ENCODE measurements at regions not wholly inside any gene's neighbourhood (a gene's known extent, or its start where the extent isn't known, plus 50 kb on each side); places are given as distances from the start of the nearest gene placed in this dataset.
"Not testable (repeated sequence)": the region's sequence is repeated elsewhere in the genome, so short reads cannot be mapped to it uniquely, and the experiment has no call there.

DNA sequence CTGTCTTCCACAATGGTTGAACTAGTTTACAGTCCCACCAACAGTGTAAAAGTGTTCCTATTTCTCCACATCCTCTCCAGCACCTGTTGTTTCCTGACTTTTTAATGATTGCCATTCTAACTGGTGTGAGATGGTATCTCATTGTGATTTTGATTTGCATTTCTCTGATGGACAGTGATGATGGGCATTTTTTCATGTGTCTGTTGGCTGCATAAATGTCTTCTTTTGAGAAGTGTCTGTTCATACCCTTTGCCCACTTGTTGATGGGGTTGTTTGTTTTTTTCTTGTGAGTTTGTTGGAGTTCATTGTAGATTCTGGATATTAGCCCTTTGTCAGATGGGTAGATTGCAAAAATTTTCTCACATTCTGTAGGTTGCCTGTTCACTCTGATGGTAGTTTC is 153.1 kb downstream of the ALX1 start:
- DNase-seq, result not testable (repeated sequence)

DNA sequence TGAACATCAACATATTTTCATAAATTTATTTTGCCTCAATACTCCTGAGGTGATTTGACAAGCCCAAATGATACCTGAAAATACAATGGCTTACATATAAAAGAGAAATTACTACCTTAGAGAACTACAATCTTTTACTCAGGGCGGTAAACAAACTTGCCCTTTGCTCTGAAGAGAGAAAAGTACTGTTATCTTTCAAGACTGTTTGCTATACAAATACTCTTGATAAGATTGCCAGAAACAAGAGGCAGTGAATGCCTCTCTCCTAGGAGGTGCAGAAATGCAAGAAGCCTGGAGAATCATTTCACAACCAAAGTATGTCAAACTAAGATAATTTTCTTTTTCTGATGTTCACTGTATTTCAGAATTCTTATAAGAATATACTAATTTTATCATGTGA is 160.3 kb downstream of the ALX1 start:
- no peak for DNase-seq

DNA sequence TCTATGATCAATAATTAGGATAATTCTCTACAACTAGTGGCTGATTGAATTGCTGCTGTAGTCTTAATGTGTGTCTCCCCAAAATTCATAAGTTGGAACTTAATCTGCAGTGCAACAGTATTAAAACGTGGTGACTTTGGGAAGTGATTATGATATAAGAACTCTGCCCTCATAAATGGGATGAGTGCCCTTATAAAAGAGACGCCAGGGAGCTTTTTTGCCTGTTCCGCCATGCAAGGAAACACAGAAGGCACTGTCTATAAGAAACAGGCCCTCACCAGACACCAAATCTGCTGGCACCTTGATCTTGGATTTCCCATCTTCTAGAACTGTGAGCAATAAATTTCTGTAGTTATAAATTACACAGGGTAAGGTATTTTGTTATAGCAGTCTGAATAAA is 161.0 kb downstream of the ALX1 start:
- no peak for DNase-seq

DNA sequence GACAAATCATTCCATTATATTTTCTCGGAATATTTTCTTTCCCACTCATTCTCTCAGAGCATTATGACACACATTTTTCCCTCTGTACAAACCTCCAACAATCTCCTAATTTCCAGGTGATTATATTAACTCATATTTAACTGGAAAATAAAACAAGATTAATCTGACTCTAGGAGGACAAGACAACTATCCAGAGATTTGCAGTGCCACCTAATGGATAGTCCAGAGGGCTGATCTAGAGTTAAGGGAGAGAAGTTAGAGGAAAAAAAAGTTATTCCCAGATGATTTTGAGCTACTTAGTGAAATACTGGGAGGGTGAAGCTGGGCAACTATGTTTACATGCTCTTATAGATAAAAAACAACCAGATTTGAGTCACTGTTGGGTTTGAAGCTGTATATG is 161.7 kb downstream of the ALX1 start:
- DNase-seq, result no peak

DNA sequence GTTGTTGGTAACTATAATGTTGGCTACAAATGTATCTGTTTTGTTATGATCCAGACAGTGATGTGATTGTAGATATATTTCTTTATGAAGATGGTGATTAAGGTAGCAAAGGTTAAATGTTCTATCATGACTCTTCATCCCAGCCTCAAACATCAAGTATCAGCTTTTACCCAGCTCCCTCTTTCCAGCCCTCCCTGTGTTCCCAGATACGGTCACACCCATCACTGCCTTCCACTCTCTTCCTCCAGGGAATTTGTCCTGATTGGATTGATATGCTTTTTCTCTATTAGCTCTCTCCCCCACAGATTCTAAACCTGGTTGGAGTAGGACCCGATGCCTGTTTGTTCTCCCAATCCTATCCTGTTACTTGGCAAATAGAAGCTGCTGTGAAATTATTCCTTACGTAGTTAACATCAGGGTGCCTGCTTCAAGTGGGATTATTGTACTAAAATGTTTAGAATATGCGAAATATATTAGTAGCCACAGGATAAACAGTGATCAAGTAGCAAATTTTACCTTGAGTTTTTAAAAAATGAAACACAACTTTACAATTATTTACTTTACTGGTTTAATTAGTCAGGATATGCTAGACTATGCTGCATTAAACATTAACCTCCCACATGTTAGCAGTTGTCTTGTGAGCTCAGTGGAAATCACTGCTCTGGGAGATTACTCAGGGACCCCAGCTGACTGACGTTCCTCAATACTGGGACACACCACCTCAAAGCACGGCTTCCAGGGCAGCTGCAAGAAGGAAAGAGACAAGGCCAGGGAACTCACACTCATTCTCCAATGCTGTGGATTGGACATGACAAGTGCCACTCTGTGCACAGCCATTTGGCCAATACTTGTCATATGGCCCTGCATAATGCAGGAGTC is 165.3 kb downstream of the ALX1 start:
- DNase-seq, result no peak

DNA sequence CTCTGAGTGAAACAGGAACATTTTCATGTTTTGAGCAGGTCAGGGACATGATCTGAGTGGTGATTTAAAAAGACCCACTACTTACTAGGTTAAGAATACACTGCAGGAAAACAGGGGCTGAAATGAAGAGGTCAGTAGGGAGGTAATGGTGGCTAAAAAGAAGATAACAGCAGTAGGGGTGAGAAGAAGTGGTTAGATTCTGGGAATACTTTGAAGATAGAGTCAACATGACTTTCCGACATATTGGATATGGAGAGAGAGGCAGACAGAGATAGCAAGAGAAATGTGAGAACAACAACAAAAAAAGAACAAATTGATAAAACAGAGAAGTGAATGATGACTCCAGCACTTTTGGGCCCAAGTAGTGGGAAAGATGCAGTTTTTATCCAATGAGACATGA is 168.0 kb downstream of the ALX1 start:
- no peak for DNase-seq

DNA sequence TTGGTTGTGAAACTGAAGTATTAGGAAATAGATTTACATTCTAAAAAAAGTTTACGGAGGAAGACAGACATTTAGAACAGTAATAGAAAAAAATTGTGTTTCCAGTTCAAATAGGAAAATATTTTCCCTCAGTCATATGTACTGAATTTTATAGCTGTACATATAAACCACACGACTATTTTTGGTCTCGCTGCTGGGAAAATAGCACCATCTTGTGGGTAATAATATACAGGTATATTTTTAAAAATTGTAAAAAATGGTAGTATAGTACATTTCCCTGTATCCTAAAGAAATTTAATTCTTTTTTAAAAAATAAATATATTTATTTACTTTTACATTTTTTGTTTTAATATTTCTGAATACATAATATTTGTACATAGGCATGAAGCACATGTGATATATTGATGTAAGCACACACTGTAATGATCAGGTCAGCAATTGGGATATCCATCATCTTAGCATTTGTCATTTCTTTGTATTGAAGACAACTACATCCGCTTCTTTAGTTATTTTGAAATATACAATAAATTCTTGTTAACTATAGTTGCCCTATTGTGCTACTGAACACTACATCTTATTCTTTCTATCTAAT is 168.6 kb downstream of the ALX1 start:
- no peak for DNase-seq

DNA sequence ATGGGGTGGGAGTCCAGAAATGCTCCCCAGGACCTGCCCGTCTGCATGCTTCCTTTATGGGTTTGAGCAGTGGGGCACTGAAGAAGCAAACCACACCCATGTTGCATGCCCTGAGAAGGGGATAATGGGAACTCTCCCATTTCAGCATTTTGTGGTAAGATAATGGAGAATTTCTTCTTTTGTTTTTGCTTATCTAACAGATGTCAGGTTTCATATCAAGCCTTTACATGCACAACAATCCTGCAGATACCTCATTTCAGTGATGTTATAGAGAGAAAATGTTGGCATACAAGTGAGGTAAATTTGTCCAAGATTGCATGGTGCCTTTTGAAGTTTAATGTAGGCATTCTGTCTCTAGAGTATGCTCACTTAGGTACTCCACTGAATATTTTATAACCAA is 177.0 kb downstream of the ALX1 start:
- DNase-seq, result no peak

DNA sequence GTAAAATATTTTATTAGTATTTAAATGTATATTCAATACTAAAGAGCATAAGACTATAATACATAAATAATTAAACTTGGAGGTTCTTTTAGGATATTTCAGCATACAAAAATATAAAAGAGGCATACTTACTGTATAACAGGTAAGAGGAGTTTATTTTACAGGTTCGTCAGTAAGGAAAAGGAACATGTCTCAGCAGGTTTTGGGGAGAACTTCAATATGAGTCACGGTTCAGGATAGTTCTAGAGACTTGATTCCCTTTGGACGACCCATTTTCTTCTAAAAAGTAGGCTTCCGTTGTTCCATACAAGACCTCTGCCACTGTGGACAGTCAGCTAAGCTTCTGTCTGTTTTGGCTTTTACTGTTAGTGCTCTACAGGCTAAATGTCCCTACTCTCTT is 181.1 kb downstream of the ALX1 start:
- no peak for DNase-seq

DNA sequence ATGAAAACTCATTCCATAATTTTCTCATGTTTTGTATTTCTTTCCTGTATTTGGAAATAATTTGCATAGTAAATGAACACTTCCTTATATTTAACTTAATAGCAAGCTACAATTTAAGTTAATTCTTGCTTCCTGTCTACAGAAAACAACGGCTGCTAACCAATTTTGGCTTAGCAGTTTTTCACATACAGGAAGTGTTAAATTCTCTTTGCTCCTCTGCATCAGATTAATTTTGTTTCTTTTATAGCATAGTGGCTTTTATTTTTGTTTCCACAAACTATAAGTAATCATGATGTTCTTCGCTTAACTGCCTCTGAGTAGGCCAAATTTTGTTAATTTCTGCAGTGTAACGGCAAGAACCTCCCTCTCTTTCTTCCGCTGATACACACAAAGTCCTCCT is 182.9 kb downstream of the ALX1 start:
- DNase-seq, result no peak

DNA sequence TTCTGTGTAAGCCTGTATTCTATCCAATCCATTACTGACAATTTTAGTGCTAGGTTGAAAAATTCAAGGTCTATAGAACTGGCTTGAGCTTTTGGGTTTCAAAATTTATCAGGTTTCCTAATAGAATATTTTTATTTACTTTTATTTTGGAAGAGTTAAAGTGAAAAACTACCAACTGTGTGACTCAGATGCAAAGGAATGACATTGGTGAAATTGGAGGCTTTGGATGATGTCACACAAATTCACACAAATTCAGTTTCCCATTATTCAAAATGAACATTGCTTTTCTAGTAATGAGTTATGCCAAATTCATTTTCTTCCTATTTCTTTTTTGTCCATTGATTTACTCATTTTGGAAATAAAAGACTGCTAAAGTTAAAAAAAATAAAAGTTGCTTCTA is 186.9 kb downstream of the ALX1 start:
- DNase-seq, result no peak

DNA sequence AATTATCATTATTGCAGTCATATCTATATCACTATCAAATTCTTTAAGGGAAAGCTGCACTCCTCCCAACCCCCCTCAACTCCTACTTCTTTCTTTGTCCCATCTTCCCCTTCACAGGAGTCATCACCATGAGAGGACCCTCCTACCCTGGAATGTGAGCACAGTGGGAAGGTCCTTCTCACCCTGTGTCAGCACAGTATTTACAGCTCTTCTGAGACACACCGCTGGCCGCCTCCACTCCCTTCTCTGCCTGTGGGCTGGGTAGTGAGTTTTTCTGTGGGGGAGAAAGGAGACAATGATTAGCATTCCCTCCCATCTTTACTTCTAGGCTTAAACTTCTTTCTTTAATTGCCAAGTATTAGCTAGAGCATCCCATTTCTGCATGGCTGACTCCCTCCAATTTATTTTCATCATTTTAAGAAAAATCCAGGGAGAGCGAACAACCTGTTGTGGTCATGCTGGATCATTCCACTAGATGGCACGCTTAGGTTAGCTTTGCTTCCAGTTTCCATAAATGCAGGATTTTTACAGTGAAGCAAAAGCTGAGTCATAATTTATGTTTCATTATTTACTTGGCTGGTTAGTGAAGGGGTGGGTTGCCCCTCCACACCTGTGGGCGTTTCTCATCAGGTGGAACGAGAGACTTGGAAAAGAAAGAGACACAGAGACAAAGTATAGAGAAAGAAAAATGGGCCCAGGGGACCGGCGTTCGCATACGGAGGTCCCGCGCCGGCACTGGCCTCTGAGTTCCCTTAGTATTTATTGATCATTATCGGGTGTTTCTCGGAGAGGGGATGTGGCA is 188.5 kb downstream of the ALX1 start:
- DNase-seq, result peak in 1 of 2 experiments; percentile 1

DNA sequence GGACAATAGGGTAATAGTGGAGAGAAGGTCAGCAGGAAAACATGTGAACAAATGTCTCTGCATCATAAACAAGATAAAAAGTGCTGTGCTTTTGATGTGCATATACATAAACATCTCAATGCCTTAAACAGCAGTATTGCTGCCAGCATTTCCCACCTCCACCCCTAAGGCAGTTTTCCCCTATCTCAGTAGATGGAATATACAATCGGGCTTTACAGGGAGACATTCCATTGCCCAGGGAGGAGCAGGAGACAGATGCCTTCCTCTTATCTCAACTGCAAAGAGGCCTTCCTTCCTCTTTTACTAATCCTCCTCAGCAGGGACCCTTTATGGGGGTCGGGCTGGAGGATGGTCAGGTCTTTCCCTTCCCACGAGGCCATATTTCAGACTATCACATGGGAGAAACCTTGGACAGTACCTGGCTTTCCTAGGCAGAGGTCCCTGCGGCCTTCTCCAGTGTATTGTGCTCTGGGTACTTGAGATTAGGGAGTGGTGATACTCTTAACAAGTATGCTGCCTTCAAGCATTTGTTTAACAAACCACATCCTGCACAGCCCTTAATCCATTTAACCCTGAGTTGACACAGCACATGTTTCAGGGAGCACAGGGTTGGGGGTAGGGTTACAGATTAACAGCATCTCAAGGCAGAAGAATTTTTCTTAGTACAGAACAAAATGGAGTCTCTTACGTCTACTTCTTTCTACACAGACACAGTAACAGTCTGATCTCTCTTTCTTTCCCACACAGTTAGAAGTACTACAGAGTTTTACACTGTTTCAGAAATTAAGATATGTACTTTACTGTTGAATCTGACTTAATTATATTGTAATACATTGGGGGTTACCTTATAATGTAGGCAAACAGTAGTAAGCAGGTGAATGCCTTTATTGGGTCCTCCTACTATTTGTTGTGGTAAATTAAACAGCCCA is 189.4 kb downstream of the ALX1 start:
- not testable (repeated sequence) for DNase-seq

DNA sequence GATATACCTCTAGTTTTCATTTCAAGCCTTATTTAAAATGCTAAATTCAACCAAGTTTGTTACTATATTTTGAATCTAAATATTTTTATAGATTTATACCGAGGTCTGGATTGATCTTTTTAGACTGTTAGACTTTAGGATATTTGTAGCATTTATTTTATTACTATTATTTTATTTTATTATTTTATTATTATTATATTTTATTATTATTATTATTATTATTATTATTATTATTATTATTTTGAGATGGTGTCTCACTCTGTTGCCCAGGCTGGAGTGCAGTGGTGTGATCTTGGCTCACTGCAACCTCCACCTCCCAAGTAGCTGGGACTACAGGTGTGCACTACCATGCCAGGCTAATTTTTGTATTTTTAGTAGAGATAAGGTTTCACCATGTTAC is 195.3 kb downstream of the ALX1 start:
- DNase-seq, result not testable (repeated sequence)

DNA sequence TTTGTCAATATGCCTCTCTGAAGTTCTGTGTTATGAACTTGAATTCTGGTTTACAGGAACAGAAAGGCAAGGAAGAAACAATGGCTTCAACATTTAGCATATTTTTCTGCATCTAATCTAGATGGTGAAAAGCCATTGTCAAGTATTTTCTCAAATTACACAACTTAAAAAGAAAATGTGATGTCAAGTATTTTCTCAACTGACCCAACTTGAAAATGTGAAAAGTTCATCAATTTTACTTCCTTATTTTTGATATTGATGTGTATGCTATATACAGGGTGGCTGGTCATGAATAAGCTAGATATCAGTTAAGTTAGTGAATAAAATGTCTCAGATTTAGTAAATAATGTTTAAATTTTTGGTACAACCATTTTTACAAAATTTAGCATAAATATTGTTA is 196.7 kb downstream of the ALX1 start:
- no peak for DNase-seq

DNA sequence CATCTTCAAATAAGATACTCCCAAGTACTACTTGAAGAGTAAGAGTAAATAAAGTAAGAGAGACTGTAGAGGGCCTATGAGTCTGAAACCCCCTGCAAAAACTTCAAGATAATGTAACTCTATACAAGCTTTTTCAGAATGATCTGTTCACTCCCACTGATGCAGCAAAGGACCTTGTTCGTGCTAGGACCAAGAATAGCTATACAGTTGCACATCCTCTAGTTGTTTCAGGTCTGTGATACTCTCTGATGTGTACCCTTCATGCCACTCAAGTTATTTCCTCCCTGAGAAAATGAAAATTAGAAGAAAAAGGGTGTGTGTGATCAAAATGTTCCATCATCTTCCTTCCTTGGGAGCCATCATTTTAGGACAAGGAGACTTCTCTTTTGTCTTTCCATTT is 204.4 kb downstream of the ALX1 start:
- no peak for DNase-seq

DNA sequence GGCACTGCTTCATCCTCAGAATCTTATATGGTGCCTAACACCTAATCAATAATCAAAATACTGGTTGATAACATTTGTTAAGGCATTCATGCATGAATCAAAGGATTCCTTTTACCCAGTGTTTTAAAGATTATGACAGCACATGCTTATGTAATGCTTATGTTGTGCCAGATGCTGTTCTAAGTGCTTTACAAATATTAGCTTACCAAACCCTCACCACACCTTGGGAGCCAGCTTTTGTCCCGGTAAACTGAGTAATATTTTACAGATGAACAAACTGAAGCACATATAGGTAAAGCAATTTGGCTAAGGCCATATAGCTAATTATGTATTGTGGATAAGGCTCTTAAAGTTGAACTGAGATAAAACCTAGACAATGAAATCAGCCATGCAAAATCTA is 209.2 kb downstream of the ALX1 start:
- DNase-seq, result no peak

DNA sequence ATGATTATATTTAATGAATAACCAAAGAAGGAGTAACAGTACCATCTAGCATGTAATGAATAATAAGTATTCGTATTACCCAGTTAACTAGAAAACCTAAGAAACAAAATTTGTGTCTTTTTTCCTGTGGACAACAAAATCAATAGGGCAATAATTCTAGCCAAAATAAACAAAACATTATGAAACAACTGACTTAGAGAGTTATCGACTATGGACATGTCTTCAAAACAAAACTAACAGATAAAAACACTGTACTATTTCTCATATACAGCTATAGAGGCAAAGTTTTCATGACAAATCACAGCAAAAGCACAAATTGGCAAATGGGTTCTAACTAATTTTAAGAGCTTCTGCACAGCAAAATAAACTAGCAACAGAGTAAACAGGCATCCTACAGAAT is 224.1 kb downstream of the ALX1 start:
- no peak for DNase-seq

DNA sequence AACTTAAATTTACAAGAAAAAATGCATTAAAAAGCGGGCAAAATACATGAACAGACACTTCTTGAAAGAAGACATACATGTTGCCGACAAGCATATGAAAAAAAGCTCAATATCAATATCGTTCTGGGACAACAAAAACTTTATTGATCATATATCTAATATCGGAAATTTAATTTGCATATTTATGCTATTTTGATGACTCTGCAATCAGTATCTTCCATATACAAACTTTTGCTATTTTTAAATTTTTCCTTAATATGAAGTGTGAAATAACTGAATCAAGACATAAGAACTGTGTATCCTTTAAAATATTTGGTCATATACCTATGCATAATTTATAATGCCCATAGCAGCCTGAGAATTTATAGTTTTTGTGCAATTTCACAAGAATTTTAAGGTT is 224.6 kb downstream of the ALX1 start:
- DNase-seq, result no peak

DNA sequence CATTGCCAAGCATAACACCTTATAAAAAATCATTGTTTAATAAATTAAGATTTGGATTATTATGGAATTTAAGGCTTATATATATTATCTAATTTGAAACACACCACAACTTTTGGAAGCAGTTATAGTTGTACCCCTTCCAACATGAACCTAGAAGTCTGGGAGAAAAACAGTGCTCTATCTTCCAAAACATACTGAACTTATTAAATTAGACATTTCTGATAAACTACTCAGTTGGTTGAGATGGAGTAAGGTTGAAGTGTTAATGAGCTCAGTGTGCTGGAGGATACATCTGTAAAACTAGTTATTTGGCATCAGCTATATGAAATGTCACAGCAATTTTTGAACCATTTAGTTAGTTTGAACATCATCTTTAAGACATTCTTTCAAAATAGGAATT is 227.4 kb downstream of the ALX1 start:
- no peak for DNase-seq

DNA sequence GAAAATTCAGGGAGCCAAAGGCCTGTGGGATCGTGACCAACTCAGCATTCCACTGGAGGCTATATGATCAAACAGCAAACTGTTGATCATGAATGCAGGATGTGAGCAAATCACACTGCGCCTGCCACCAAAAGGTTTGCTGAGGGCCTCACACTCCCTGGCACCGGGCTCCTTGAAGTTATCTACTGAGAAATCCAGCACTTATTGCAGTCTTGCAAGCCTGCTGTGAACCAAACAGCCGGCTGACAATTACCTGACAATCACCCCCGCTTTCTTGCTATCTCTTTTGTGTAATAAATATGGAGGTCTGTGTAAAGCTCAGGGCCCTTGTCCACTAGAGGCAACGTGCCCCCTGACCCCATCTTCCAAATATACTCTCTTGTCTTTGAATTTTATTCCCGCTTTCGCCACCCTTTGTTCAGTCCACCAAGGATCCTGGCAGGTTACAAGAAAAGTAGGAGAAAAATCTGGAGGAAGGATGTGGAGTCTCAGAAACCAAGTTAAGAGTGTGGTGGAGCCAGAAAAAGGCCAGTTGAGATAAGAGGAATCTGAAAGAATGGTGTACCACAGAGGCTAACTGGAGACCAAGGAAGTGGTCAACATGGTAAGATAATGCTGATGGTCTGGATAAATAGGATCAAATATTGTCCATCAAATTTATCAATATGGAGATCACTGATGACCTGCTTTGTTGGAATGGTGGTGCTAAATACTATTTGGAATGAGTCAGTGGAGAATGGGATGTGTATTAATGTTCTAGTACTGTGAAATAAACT is 229.2 kb downstream of the ALX1 start:
- no peak for DNase-seq

DNA sequence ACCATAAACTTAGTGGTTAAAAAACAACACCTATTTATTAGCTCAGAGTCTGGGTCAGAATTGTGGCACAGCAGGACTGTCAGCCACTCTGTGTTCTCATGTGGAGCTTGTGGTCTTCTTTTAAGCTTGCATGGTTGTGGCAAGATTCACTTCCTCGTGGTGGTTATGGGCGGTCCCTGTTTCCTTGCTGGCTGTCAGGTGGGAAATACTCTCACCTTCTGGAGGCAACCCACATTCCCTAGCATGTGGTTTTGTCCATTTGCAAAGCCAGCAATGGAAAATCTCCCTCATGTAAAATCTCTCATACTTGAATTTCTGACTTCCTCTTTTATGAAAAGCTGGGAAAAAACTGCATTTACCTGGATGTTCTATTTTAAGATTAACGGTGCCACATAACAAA is 229.8 kb downstream of the ALX1 start:
- no peak for DNase-seq
